Activated naive CD4-positive, alpha-beta T cell treated with Interleukin-2 at 50 U/mL for 16 hours (primary cell): ENCODE measurements at regions not wholly inside any gene's neighbourhood (a gene's known extent, or its start where the extent isn't known, plus 50 kb on each side); places are given as distances from the start of the nearest gene placed in this dataset.

Experiments
- DNase-seq: peaks from one replicate; pipeline ENCODE4 v3.0.0-alpha.2; 2020

GRCh38 chr2:19579461-19579860 is 221.0 kb upstream of the OSR1 start:
- no peak for DNase-seq

- DNase-seq, result no peak
Measured at GRCh38 chr2:19577723-19578122, 219.3 kb upstream of the OSR1 start.

- DNase-seq, result no peak
Measured at GRCh38 chr2:19576411-19576810, 218.0 kb upstream of the OSR1 start.

- DNase-seq, result no peak
Measured at GRCh38 chr2:19575641-19576040, 217.2 kb upstream of the OSR1 start.

- DNase-seq, result no peak
Measured at GRCh38 chr2:19574778-19575260, 216.4 kb upstream of the OSR1 start.

GRCh38 chr2:19573784-19574183 is 215.4 kb upstream of the OSR1 start:
- no peak for DNase-seq

- no peak for DNase-seq
Measured at GRCh38 chr2:19571773-19572172, 213.3 kb upstream of the OSR1 start.

GRCh38 chr2:19569300-19569791 is 210.9 kb upstream of the OSR1 start:
- DNase-seq, result no peak

- no peak for DNase-seq
Measured at GRCh38 chr2:19568809-19569208, 210.4 kb upstream of the OSR1 start.

- no peak for DNase-seq
Measured at GRCh38 chr2:19560785-19561184, 202.4 kb upstream of the OSR1 start.

- DNase-seq, result no peak
Measured at GRCh38 chr2:19559596-19560240, 201.3 kb upstream of the OSR1 start.

- no peak for DNase-seq
Measured at GRCh38 chr2:19556648-19557047, 198.2 kb upstream of the OSR1 start.

- no peak for DNase-seq
Measured at GRCh38 chr2:19554520-19554919, 196.1 kb upstream of the OSR1 start.

- DNase-seq, result no peak
Measured at GRCh38 chr2:19552270-19552669, 193.8 kb upstream of the OSR1 start.

- no peak for DNase-seq
Measured at GRCh38 chr2:19550750-19551149, 192.3 kb upstream of the OSR1 start.

GRCh38 chr2:19549821-19550220 is 191.4 kb upstream of the OSR1 start:
- DNase-seq, result no peak

- no peak for DNase-seq
Measured at GRCh38 chr2:19548116-19548515, 189.7 kb upstream of the OSR1 start.

GRCh38 chr2:19547321-19547720 is 188.9 kb upstream of the OSR1 start:
- no peak for DNase-seq

- DNase-seq, result no peak
Measured at GRCh38 chr2:19545507-19545906, 187.1 kb upstream of the OSR1 start.

- DNase-seq, result no peak
Measured at GRCh38 chr2:19543663-19544383, 185.4 kb upstream of the OSR1 start.

- no peak for DNase-seq
Measured at GRCh38 chr2:19542796-19543662, 184.6 kb upstream of the OSR1 start.

- DNase-seq, result no peak
Measured at GRCh38 chr2:19541884-19542283, 183.5 kb upstream of the OSR1 start.

GRCh38 chr2:19540739-19541525 is 182.5 kb upstream of the OSR1 start:
- DNase-seq, result no peak
